AG09319 (cell line): ENCODE measurements at regions not wholly inside any gene's neighbourhood (a gene's known extent, or its start where the extent isn't known, plus 50 kb on each side); places are given as distances from the start of the nearest gene placed in this dataset.
A peak's percentile ranks its signal among the peaks of the same experiment; 100 is the strongest.
"Not testable (repeated sequence)": the region's sequence is repeated elsewhere in the genome, so short reads cannot be mapped to it uniquely, and the experiment has no call there.

ENCODE experiments used
- DNase-seq: peaks from one replicate; pipeline ENCODE4 v3.0.0-alpha.2; 2010; ENCODE audit warnings: low read depth; ENCODE audit errors: extremely low read depth
- TF ChIP-seq, protein P1 (sequence below): IDR thresholded peaks from 2 replicates; pipeline ENCODE4 v1.5.1; 2011; ENCODE audit warnings: low read depth, mild to moderate bottlenecking, inconsistent platforms, low read length, moderate library complexity

DNA sequence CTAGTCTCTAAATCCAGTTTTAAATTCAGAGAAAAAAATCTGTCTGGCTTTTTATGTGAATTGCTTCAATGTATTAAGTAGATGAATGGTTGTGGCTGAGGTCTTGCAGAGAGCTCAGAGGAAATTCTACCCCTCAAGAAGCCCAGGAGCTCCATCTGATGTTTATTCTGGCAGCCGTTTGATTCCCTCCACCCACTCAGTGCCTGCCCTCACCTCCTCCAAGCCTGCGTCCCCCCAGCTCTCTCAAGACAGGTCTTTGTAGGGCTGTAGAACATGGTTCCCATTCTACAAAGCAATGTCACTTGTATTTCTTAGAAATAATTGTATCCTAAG lies 366.3 kb downstream of the ANAPC1 start:
- DNase-seq: not testable (repeated sequence)

- DNase-seq: no peak
- TF ChIP-seq, protein P1, sequence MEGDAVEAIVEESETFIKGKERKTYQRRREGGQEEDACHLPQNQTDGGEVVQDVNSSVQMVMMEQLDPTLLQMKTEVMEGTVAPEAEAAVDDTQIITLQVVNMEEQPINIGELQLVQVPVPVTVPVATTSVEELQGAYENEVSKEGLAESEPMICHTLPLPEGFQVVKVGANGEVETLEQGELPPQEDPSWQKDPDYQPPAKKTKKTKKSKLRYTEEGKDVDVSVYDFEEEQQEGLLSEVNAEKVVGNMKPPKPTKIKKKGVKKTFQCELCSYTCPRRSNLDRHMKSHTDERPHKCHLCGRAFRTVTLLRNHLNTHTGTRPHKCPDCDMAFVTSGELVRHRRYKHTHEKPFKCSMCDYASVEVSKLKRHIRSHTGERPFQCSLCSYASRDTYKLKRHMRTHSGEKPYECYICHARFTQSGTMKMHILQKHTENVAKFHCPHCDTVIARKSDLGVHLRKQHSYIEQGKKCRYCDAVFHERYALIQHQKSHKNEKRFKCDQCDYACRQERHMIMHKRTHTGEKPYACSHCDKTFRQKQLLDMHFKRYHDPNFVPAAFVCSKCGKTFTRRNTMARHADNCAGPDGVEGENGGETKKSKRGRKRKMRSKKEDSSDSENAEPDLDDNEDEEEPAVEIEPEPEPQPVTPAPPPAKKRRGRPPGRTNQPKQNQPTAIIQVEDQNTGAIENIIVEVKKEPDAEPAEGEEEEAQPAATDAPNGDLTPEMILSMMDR: no peak
Measured at GRCh38 chr2:111519071-111519470, 364.9 kb downstream of the ANAPC1 start.

GRCh38 chr2:111522231-111522768 lies 361.7 kb downstream of the ANAPC1 start:
- TF ChIP-seq, protein P1: no peak
- DNase-seq: peak; percentile 73

DNA sequence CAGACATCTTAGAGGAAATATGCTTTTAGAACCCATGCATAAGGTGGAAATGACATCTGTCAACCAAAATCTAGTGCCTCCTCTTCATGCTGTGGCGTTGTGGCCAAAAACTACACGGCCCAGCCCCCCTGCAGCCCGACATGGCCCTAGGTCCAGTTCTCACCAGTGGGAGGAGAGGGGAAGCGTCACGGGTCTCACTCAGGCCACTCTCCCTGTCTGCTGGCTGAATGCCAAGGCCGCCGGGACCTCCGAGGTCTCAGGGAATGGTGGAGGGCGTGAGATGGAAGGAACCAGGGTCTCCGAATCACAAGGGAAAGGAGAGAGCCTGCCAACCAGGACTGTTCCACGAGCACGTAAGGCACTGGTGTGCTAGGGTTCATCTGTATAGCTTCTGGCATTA lies 361.0 kb downstream of the ANAPC1 start:
- TF ChIP-seq, protein P1: no peak
- no peak for DNase-seq

- not testable (repeated sequence) for DNase-seq
Measured at GRCh38 chr2:111525026-111525425, 359.0 kb downstream of the ANAPC1 start.

DNA sequence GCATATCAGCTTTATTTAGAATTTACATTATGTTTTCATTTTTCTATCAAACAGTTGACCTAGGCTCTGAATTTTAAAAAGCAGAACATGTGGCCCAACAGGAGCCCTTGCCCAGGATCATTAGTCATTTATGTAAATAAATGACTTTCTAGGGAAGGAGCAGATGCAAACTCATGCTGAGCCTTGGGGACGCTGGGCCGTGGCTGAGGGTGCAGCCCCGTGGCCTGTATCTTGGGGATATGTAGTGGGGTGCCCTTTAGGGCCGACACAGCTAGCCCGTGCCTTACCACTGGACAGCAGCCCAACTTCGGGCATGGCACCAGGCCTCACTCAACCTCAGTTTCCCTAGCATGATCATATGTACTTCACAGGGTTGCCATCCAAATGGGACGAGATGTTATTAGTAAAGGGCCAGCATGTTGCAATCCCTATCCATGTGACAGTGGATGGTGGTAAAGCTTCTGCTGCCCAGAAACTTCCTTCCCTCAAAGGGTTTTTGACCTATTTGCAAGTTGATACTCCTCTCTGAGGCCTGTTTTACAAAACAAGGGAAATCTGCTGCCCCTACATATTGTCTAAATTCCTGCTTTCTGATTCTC lies 357.9 kb downstream of the ANAPC1 start:
- DNase-seq: not testable (repeated sequence)

GRCh38 chr2:111527707-111528400 lies 356.1 kb downstream of the ANAPC1 start:
- not testable (repeated sequence) for DNase-seq

DNA sequence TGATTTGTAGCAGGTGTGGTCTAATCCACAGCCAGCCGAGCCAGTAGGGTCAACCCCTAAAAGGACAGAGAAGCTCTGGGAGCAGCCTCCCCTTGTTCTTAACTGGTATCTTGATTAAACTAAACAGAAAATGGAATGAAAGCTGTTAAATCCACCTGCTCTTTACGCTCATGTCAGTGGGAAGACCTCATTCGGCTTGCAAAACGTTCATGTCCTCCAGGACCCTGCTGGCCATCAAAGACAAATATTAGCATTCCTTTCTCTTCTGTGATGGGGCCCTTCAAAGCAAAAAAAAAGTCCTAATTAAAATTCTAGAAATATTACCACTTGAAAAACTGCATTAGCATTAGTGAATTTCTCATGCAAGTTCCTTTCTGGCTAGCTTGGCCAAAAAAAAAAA lies 355.0 kb downstream of the ANAPC1 start:
- not testable (repeated sequence) for DNase-seq

DNA sequence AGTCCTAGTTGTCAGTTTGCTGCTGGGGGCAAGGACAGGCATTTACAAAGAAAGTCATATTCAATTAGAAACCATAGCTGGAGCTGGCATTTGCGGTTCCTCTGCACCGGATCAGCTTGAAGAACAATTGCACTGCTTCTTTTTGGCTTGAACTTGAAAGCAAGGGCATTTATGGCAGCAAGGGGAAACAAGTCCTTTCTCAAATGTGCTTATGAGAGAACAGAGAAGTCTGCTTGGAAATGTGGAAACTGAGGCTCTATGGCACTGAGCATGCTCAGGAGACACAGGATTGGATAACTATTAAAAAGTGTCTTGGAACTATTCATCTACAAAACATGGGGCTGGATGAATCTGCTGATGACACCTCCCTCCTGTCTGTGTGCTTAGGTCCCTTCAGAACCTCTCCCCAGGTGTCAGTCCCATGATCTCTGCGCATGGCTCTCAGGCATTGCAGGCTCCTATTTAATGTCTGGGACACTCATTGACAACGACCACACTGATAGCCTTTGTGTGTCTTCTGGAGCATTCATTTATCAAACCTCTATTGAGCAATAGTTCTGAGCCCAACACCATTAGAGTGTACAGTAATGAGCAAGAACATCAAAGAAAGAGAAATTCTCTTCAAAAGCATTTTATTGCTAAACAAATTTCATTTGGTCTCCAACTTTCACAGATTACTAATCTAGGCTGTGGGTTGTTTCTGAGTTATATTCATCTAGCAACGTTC lies 353.6 kb downstream of the ANAPC1 start:
- not testable (repeated sequence) for DNase-seq

- not testable (repeated sequence) for DNase-seq
Measured at GRCh38 chr2:111532682-111533556, 351.1 kb downstream of the ANAPC1 start.

GRCh38 chr2:111533557-111534247 lies 350.3 kb downstream of the ANAPC1 start:
- DNase-seq: not testable (repeated sequence)
